Colon (tissue), 2 donors: ENCODE measurements at regions not wholly inside any gene's neighbourhood (a gene's known extent, or its start where the extent isn't known, plus 50 kb on each side); places are given as distances from the start of the nearest gene placed in this dataset.
A peak's percentile ranks its signal among the peaks of the same experiment; 100 is the strongest.
"Not testable (repeated sequence)": the region's sequence is repeated elsewhere in the genome, so short reads cannot be mapped to it uniquely, and the experiment has no call there.

Source experiments
- FAIRE-seq: peaks from 2 replicates; lab custom pipeline; 2012; peaks lifted over from hg19 to GRCh38; lab: Jason Lieb, UNC
- donor health status: control.
- donor health status: control.

- FAIRE-seq: no peak
Observed at GRCh38 chr7:10284001-10284400, 689.7 kb upstream of the PHF14 start.

DNA sequence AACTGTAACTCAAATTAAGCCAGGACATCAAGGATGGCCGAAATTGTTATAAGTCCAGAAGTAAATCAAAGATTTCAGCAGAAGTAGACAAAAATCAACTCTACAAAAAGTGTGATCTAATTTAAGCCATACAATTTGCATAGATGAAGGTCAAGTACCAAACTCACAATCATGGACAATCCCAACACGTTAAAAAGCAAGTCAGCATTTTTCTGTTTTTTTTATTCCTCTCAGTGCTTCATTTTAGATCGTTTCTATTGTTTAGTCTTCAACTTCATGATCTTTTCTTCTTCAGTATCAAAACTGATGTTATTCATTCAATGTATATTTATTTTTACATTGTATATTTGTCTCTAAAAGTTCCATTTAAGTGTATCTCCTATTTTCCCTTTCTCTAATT, 674.3 kb upstream of the PHF14 start:
- FAIRE-seq: no peak

GRCh38 chr7:10300577-10300976, 673.1 kb upstream of the PHF14 start:
- FAIRE-seq: no peak

GRCh38 chr7:10308276-10308675, 665.4 kb upstream of the PHF14 start:
- FAIRE-seq: no peak

GRCh38 chr7:10312942-10313341, 660.7 kb upstream of the PHF14 start:
- no peak for FAIRE-seq

- no peak for FAIRE-seq
Observed at GRCh38 chr7:10315881-10316280, 657.8 kb upstream of the PHF14 start.

- no peak for FAIRE-seq
Observed at GRCh38 chr7:10316488-10316887, 657.2 kb upstream of the PHF14 start.

- no peak for FAIRE-seq
Observed at GRCh38 chr7:10325395-10325794, 648.3 kb upstream of the PHF14 start.

GRCh38 chr7:10343108-10343507, 630.6 kb upstream of the PHF14 start:
- no peak for FAIRE-seq

DNA sequence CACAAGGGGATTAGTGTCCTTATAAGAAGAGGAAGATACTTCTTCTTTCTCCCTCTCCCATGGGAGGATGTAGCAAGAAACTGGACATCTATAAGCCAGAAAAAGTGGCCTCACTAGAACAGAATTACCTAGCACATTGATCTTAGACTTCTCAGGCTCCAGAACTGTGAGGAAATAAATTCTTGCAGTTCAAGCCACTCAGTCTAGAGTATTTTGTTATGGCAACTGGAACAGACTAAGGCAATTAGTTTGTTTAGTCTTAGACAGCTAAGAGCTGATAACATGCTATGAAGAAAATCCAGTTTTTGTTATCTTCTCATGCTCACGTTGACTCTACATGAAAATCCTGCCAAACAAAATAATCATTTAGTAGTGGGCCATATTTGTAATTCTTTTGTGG, 627.6 kb upstream of the PHF14 start:
- no peak for FAIRE-seq

DNA sequence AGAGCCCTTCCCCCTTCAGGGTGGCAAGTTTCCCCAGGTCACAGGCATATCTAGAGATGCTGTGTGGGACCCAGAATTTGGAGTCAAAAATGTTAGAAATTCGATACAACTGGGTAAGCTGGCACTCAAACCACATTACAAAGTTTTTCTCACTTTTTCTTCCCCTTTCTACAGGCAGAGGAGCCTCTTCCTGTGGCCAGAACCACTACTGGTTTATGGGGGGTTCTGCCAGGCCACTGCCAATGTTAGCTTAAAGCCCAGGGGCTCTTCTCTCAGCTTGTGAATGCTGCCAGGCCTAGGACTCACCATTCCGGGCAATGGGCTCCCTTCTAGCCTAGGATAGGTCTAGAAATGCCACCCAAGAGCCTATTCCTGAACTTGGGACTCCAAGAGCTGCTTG, 617.9 kb upstream of the PHF14 start:
- FAIRE-seq: no peak

DNA sequence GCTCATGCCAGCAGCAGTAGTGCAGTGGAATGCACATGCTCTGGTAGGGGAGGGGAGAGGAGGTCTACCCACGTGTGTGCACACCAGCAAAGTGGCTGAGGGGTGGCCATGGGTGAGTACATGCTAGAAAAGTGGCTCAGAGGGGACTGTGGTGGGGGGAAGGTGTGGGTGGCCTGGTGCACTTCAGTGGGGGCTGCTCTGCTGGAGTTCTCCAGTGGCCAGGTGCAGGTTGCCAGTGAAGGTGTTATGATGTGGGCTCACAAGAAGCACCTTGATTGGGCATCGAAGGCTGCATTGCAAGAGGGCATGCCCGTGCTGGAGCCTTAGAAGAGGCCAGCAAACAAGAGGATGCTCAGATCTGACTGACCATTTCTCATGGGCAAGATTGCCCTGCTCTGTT, 613.6 kb upstream of the PHF14 start:
- no peak for FAIRE-seq

DNA sequence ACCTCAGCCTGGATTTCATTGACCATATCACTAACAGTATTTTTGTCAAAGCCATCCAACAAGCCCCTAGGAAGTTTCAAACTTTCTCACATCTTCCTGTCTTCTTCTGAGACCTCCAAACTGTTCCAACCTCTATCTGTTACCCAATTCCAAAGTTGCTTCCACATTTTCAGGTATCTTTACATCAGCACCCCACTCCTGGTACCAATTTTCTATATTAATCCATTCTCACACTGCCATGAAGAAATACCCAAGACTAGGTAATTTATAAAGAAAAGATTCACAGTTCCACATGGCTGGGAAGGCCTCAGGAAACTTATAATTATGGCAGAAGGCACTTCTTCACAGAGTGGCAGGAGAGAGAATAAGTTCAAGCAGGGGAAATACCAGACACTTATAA, 571.9 kb upstream of the PHF14 start:
- FAIRE-seq: no peak

DNA sequence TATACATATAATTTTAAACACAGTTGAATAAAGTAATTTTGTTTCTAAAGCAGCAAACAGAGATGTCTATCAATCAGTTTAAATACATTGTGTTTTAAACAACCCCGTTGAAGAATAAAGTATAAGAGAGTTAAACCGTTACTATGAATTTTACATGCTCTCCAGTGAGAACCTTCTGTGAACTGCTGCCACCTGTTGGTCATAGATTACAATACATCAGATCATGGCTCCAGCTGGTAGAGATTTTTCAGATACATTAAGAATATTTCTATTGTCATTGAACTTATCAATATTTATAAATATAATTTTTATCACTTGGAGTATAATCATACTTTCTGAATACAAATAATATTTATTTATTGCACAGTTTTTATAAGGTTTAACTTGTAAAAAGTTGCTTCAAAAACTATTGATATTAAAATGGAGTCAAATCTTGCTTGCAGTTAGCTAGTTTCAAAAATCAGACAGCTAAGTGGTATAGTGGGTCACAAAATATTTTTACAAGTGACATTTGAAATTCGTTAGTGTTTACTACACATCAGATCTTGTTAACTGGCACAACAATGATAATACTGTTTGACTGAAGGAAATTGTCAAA, 561.2 kb upstream of the PHF14 start:
- peak; percentile 57 for FAIRE-seq

DNA sequence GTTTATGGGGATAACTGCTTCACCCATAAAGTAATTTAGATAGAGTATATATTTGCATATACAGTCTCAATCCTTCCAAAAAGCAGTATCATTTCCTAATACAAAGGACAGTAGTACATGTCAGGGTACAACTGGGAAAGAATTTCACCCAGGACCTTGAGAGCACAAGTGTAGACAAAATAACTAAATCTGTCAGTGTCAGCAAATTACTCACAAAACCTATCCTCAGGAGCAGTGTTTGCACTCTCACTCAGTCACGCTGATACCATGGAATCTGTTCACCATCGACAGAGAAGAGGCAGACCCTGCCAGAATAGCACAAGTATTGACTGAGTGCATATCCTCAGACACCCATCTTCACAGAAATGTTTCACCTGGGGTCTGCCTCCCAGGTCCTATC, 554.7 kb upstream of the PHF14 start:
- no peak for FAIRE-seq

DNA sequence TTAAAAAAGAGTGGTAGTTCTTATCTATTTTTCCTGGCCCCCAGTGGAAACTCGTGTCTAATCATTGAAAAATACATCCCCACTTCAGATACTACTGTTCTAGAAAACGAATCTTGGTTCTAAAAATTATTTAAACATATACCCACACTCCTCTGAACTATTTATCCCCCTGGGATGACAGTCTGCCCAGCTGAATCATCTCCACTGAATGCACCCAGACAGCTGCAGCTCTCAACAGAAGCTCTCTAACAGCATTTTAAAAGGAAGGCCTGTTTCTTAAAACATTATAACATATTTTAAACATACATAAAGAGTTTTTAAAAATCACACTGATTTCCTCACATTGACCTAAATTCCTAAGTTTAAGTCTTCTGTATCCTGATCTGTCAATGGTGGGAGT, 544.6 kb upstream of the PHF14 start:
- no peak for FAIRE-seq

DNA sequence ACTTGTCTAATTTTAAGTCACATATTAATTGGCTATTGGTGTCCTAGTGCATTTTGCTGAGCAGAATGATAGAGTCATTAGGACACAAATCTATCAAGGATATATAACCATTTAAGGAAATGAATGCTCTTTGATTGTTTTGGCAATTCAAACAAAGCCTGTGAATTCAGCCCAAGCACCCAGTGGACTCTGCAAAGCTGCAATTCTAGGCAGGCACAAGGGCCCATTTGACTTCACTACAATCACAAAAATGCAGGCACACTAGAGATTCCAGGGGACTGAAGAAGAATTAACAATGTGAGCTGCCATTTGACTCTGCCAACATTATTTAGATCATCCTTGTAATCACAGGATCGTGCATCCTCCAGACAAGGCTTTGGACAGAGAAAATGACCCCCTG, 544.2 kb upstream of the PHF14 start:
- no peak for FAIRE-seq

- FAIRE-seq: no peak
Observed at GRCh38 chr7:10436302-10436701, 537.4 kb upstream of the PHF14 start.

DNA sequence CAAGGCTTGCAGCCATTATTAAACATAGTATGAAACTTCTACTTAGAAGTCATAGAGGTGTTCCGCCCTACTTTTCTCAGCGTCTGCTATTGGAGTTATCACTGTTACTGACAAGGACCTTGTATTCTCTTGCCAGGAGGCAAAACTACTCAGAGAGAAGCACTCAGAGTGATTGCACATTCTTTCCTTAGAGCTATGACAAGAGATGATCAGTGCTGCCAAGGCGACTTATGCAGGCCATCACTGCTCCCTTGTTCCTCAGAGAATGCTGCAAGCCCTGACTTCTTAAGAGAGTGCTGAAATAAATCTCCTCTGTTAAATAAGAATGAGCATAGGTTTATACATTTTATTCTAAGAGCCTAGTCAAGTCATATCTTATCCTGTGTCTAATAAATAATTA, 534.6 kb upstream of the PHF14 start:
- no peak for FAIRE-seq

DNA sequence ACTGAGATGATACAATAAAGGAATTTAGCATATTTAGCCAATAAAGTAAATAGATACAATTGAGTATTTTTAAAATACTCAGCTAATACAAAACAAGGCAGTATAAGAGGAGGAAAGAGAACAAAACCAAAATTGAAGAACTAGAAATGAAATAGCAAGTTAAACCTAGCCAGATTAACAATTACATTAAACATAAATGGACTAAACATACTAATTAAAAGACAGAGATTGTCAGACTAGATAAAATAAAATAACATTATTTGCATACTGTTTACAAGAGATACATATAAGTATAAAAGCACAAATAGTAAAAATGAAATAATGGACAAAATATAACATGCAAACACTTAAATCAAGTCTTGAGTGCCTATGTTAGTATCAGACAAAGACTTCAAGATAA, 517.7 kb upstream of the PHF14 start:
- FAIRE-seq: no peak

DNA sequence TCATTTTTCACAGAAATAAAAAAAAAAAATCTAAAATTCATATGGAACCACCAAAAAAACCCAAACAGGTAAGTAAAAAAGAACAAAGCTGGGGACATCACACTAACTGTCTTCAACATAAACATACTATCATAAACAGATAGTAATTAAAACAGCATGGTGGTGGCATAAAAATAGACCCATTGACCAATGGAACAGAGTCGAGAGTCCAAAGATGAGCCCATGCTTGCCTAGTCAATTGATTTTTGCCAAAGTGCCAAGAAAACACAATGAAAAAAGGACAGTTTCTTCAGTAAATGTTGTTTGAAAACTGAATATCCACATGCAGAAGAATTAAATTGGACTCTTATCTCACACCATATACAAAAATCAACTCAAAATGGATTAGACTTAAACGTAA, 513.2 kb upstream of the PHF14 start:
- no peak for FAIRE-seq

DNA sequence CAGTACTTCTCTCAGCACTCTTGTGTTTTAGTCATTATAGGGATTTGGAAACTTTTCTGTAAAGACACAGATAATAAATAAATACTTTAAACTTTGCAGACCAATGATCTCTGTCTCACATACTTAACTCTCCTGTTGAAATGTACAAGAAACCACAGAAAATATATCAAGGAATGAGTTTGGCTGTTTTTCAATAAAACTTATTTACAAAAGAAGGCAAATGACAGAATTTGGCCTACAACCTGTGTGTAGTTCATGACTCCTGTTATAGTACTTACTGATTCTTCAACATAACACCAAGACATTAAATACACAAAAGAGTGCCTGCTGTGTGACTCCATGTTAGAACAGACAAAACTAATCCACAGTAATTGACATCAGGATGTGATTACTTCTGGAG, 510.0 kb upstream of the PHF14 start:
- no peak for FAIRE-seq

DNA sequence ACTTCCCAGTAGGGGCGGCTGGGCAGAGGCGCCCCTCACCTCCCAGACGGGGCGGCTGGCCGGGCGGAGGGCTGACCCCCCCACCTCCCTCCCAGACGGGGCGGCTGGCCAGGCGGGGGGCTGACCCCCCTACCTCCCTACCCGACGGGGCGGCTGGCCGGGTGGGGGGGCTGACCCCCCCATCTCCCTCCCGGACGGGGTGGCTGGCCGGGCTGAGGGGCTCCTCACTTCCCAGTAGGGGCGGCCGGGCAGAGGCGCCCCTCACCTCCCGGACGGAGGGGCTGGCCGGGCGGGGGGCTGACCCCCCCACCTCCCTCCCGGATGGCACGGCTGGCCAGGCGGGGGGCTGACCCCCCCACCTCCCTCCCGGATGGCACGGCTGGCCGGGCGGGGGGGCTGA, 508.1 kb upstream of the PHF14 start:
- not testable (repeated sequence) for FAIRE-seq

DNA sequence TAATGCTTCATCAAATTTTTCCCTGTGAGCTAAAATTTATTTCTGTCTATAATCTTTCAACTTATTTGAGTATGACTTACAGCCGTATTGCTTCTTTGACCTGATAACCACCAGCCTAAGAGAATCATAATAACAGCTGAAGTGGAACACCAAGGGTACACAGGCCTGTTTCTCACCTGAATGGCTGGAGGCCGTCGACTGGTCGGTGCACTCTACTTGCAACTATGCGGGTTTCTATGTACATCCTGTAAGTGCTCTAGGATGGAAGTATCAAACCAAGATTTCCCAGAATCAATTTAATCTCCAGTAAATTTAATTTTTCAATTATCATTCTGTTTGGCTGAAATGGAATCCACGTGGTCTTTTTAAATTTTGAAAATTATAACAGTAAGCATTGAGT, 504.8 kb upstream of the PHF14 start:
- FAIRE-seq: no peak

DNA sequence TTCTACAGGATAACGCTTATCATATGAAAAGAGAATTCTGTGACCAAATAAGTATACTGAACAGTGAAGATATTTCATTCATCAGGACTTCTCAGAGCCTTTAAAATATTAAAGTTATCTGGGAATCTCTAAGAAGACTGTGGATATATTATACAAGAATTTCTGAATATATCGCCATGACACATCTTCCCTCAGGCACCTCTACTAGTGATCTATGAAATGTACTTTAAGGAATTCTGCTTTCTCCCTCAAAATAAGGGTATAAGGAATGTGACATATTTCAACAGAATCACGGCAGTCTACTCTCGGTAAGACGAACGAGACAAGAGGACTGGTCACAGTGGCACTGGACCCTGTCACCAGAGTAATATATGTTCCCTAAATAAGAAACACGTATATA, 504.2 kb upstream of the PHF14 start:
- FAIRE-seq: no peak
